Body of pancreas (tissue), 4 donors: ENCODE measurements at regions not wholly inside any gene's neighbourhood (a gene's known extent, or its start where the extent isn't known, plus 50 kb on each side); places are given as distances from the start of the nearest gene placed in this dataset.

ENCODE experiments used
- CTCF ChIP-seq, 7 experiments: fragments of 450-650 bp in 4 of 7; fragments of 200-600 bp in 3 of 7; sonication (generic) in 3 of 7; IDR thresholded peaks; one replicate each; pipeline ENCODE4 v1.5.1; 2016 to 2019; ENCODE audit warnings: antibody characterized with exemption in 7 of 7
- POLR2A ChIP-seq, 3 donors: fragments of 450-650 bp; IDR thresholded peaks; one replicate each; pipeline ENCODE4 v1.6.1; 2016; ENCODE audit warnings: antibody characterized with exemption in 3 of 3, mild to moderate bottlenecking in 2 of 3

DNA sequence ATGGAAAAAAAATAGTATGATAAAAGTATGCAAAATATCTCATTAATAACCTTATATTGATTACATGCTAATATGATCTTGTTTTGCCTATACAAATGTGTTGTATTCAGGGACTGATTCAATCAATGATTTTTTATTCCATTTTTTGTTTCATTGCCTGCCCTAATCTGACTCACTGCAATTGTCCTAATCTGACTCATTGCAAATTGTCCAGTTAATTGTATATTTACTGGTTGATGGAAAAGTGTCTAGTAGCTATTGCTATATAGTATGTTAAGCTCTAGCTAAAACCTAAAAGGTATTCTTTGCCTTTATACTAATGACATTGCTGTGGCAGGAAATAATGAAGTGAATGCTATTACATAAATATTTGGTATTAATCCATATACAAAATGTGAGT, 728.9 kb upstream of the ZP4 start:
- TF ChIP-seq CTCF (IDR thresholded peaks at IDR 0.05) (no peak), POLR2A (IDR thresholded peaks at IDR 0.05) (no peak)
